HAP-1 (cell line): ENCODE measurements at regions not wholly inside any gene's neighbourhood (a gene's known extent, or its start where the extent isn't known, plus 50 kb on each side); places are given as distances from the start of the nearest gene placed in this dataset.
"Not testable (repeated sequence)": the region's sequence is repeated elsewhere in the genome, so short reads cannot be mapped to it uniquely, and the experiment has no call there.

Experiments used
- DNase-seq, 2 experiments: peaks; one replicate each; pipeline ENCODE4 v3.0.0-alpha.2; 2016 to 2020; ENCODE audit warnings: low spot score in 2 of 2
- H3K27me3 ChIP-seq: fragments of 250-450 bp; sonication (Bioruptor Pico); 2 replicates; pipeline ENCODE4 v1.5.1; 2020; ENCODE audit warnings: low read depth, mild to moderate bottlenecking, moderate library complexity
- H3K36me3 ChIP-seq: fragments of 250-450 bp; sonication (Bioruptor Pico); replicated peaks from 2 replicates; pipeline ENCODE4 v1.5.1; 2020; ENCODE audit warnings: mild to moderate bottlenecking
- H3K4me1 ChIP-seq: fragments of 250-450 bp; sonication (Bioruptor Pico); 2 replicates; pipeline ENCODE4 v1.5.1; 2020; ENCODE audit warnings: mild to moderate bottlenecking
- H3K4me3 ChIP-seq: fragments of 250-450 bp; sonication (Bioruptor Pico); 2 replicates; pipeline ENCODE4 v1.5.1; 2020; ENCODE audit warnings: mild to moderate bottlenecking, moderate library complexity
- H3K9me3 ChIP-seq: fragments of 250-450 bp; sonication (Bioruptor Pico); 2 replicates; pipeline ENCODE4 v1.5.1; 2020; ENCODE audit warnings: mild to moderate bottlenecking, moderate library complexity
- in situ Hi-C: fragments of 300-500 bp; cut with MboI; formaldehyde crosslinking; loops from 3 replicates; pipeline ENCODE4 v1.14.3; 2020; ENCODE audit warnings: low sequenced_read_pairs, inconsistent platforms, mixed read lengths

- in situ Hi-C loops, result no loop called here
- H3K4me1 ChIP-seq, result no peaks in the 10 kb centered on the region
- H3K4me3 ChIP-seq, result no peak overlapping the region
- peaks cover 5% of the 10 kb centered on the region; the same call in 1 of the 2 replicates for H3K9me3 ChIP-seq
- H3K27me3 ChIP-seq, result no peaks in the 10 kb centered on the region
- no peak for DNase-seq
- H3K36me3 ChIP-seq, result no peaks in the 10 kb centered on the region
These were observed 99.6 kb upstream of the FBXO28 start for GRCh38 chr1:224014330-224014649.

DNA sequence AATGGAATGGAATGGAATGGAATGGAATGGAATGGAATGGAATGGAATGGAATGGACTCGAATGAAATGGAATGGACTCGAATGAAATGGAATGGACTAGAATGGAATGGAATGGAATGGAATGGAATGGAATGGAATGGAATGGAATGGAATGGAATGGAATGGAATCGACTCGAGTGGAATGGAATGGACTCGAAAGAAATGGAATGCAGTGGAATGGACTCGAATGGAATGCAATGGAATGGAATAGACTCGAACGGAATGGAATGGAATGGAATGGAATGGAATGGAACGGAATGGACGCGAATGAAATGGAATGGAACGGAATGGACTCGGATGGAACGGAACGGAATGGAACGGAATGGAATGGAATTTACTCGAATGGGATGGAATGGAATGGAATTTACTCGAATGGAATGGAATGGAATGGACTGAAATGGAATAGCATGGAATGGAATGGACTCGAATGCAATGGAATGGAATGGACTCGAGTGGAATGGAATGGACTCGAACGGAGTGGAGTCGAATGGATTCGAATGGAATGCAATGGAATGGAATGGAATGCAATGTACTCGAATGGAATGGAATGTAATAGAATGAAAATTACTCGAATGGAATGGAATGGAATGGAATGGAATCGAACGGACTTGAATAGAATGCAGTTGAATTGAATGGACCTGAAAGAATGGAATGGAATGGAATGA is 100.1 kb upstream of the FBXO28 start:
- H3K27me3 ChIP-seq, H3K4me1 ChIP-seq, H3K9me3 ChIP-seq, H3K4me3 ChIP-seq, DNase-seq, H3K36me3 ChIP-seq, in situ Hi-C loops: not testable (repeated sequence)

DNA sequence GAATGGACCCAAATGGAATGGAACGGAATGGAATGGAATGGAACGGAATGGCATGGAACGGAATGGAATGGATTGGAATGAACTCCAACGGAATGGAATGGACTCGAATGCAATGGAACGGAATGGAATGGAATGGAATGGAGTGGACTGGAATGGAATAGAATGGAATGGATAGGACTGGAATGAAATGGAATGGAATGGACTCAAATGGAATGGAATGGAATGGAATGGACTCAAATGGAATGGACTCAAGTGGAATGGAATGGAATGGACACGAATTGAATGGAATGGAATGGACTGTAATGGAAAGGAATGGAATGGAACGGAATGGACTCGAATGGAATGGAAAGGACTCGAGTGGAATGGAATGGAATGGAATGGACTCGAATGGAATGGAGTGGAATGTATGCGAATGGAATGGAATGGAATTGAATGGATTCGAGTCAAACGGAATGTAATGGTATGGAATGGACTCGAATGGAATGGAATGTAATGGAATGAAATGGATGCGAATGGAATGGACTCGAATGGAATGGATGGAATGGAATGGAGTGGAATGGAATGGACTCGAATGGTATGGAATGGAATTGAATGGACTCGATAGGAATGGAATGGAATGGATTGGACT is 101.0 kb upstream of the FBXO28 start:
- H3K36me3 ChIP-seq, H3K27me3 ChIP-seq, DNase-seq, H3K4me1 ChIP-seq, H3K9me3 ChIP-seq, H3K4me3 ChIP-seq, in situ Hi-C loops: not testable (repeated sequence)

- H3K36me3 ChIP-seq, H3K27me3 ChIP-seq, H3K9me3 ChIP-seq, H3K4me3 ChIP-seq, H3K4me1 ChIP-seq, in situ Hi-C loops, DNase-seq: not testable (repeated sequence)
These were observed 101.7 kb upstream of the FBXO28 start for GRCh38 chr1:224012162-224012561.

DNA sequence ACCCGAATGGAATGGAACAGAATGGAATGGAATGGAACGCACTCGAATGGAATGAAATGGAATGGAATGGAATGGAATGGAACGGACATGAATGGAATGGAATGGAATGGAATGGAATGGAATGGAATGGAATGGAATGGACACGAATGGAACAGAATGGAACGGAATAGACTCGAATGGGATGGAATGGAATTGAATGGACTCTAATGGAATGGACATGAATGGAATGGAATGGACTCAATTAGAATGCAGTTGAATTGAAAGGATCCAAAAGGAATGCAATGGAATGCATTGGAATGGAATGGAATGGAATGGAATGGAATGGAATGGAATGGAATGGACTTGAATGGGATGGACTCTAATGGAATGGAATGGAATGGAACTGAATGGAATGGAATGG is 102.2 kb upstream of the FBXO28 start:
- H3K4me3 ChIP-seq, H3K9me3 ChIP-seq, H3K4me1 ChIP-seq, DNase-seq, in situ Hi-C loops, H3K27me3 ChIP-seq, H3K36me3 ChIP-seq: not testable (repeated sequence)

DNA sequence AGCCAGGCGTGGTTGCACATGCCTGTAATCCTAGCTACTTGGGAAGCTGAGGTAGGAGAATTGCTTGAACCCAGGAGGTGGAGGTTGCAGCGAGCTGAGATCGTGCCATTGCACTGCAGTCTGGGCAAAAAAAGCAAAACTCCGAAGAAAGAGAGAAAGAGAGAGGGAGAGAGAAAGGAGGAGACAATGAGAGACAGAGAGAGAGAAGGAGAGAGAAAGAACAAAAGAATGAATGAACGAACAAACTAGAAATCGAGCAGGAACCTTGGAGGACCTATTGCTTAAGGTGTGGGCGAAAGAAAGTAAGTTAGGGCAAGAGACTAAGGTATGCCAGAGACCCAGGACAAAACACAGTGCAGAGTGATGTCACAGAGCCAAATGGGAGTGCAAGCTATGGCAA is 102.8 kb upstream of the FBXO28 start:
- H3K4me3 ChIP-seq, DNase-seq, H3K9me3 ChIP-seq, H3K36me3 ChIP-seq, H3K27me3 ChIP-seq, in situ Hi-C loops, H3K4me1 ChIP-seq: not testable (repeated sequence)

GRCh38 chr1:224005973-224006372 is 107.9 kb upstream of the FBXO28 start:
- H3K36me3 ChIP-seq, H3K4me3 ChIP-seq, DNase-seq, in situ Hi-C loops, H3K4me1 ChIP-seq, H3K9me3 ChIP-seq, H3K27me3 ChIP-seq: not testable (repeated sequence)

DNA sequence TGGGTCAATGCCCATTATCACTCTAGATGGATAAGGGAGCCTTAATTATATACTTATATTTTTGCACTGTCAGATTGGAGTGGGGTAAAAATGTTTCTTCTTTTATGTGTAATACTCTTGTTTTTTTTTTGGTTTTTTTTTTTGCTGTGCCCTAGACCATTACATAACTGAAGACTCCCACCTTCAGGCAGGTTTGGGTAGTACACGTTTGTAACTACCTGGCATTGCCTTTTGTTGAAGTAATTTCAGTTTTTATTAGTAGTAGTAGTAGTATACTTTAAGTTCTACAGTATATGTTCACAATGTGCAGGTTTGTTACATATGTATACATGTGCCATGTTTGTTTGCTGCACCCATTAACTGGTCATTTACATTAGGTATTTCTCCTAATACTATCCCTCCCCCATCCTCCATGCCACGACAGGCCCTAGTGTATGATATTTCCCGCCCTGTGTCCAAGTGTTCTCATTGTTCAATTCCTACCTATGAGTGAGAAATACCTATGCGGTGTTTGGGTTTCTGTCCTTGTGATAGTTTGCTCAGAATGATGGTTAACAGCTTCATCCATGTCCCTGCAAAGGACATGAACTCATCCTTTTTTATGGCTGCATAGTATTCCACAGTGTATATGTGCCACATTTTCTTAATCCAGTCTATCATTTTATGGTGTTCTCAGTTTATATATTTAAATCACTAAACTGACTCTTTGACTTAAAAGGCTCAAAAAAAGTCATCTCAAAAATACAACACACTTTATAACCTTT is 109.2 kb upstream of the FBXO28 start:
- H3K27me3 ChIP-seq, H3K4me1 ChIP-seq, in situ Hi-C loops, H3K4me3 ChIP-seq, H3K9me3 ChIP-seq, H3K36me3 ChIP-seq: not testable (repeated sequence)
- peak in 1 of 2 experiments; percentile 64 for DNase-seq

GRCh38 chr1:224003896-224004295 is 110.0 kb upstream of the FBXO28 start:
- H3K9me3 ChIP-seq, H3K4me3 ChIP-seq, DNase-seq, H3K36me3 ChIP-seq, H3K27me3 ChIP-seq, H3K4me1 ChIP-seq, in situ Hi-C loops: not testable (repeated sequence)

DNA sequence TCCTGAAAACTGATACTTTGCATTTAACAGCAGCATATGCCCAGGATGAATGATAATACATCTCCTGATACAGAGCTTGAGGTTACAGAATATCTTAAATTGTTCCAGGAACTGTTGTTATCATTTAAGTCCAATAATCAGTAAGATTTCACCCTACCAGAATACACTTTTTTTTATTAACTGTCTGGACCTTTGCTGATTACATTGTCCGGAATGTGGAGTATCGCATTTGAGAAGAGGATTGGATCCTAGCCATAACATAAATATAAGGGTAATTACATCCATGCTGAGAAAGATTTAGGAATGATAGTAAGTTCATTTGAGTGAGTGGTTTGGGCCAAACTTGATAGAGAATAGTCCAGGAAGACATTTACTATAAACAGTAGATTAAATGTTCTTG is 112.2 kb upstream of the FBXO28 start:
- DNase-seq, H3K4me3 ChIP-seq, H3K4me1 ChIP-seq, H3K36me3 ChIP-seq, H3K9me3 ChIP-seq, H3K27me3 ChIP-seq, in situ Hi-C loops: not testable (repeated sequence)

DNA sequence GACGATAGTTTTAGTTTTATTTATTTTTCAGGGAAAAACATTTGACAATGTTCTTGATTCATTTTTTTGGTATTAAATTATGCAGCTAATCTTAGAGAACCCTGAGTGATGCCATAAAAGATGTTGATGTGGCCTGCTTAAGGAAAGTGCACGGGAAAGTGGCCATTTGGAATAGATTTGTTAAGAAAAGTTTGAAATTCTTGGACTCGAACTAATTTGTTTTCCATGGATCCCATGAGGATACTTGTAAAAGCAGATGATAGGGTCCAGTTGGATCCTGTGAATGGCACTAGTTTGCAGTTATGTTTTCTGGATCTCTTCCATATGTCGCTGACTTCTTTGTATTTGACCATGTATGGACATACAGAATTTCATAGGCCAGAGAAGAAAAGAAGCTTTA is 114.2 kb upstream of the FBXO28 start:
- H3K4me3 ChIP-seq, DNase-seq, H3K36me3 ChIP-seq, in situ Hi-C loops, H3K9me3 ChIP-seq, H3K27me3 ChIP-seq, H3K4me1 ChIP-seq: not testable (repeated sequence)

DNA sequence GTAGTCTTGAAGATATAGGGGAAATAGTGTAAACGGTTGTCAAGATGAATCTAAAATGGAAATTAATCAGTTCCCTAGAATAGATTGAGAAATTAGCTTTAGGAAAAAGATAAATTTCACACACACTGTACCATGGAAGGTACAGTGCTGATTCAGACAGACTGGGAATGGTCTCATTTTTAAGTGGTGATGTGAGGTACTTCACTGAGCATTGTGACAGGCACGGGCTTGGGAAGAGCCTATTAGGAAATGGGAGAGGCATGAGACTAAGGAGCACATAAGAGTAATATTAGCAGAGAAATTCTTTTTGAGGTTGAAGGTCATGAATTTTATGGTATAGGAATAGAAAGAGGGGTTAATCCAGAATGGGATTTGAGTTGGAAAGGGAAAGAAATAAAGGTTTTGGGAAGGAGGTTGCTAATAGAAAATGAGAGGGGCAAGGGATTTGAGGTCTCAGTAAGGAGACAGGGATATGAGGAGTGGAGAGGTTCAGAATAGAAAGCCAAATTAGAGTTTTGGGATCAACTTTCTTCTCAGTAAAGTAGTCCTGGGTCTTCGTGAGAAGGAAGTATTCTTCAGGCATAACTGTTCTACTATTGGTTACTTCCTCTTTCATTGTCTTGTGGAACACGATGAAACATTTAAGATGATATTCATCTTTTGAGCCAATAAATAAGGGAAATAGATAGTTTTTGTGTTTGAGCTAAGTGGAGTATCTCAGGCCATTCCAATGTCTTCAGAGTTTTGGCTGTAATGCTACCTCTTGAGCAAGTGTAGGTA is 115.0 kb upstream of the FBXO28 start:
- H3K4me3 ChIP-seq, result not testable (repeated sequence)

DNA sequence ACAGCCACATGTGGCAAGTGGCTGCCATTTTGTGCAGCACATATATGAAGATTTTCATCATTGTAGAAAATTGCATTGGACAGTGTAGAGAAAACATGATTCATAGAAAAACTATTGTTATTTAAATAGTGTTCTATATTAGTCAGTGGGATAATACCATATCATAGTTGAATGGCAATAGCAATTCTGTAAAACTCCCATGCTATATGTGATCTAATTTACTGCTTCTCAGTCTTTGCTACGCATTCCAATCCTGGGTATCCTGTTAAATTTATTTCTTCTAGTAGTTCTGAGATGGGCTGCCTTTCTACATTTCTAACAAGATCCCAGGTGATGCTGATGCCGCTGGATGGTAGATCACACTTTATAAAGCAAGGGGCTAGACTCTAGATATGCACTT is 117.5 kb upstream of the FBXO28 start:
- DNase-seq, H3K36me3 ChIP-seq, H3K9me3 ChIP-seq, H3K4me3 ChIP-seq, H3K27me3 ChIP-seq, in situ Hi-C loops, H3K4me1 ChIP-seq: not testable (repeated sequence)

More for the DNA sequence above, 115.0 kb upstream of the FBXO28 start:
- in situ Hi-C loops, H3K27me3 ChIP-seq, H3K9me3 ChIP-seq, H3K4me1 ChIP-seq, DNase-seq, H3K36me3 ChIP-seq: not testable (repeated sequence)
